Thyroid gland (tissue), 4 donors: ENCODE measurements at regions not wholly inside any gene's neighbourhood (a gene's known extent, or its start where the extent isn't known, plus 50 kb on each side); places are given as distances from the start of the nearest gene placed in this dataset.

ENCODE experiments used
- DNase-seq, 2 donors: peaks; one replicate each; pipeline ENCODE4 v3.0.0-alpha.2; 2019
- H3K27ac ChIP-seq, 3 donors: fragments of 200-600 bp; sonication (generic); 1 replicate in 2 of 3; 2 replicates in 1 of 3; pipeline ENCODE4 v1.5.1; 2016 to 2019; ENCODE audit warnings: mild to moderate bottlenecking in 1 of 3, moderate library complexity in 1 of 3
- H3K27me3 ChIP-seq: fragments of 200-600 bp; sonication (generic); one replicate; pipeline ENCODE4 v1.5.1; 2019
- H3K36me3 ChIP-seq, 2 donors: fragments of 200-600 bp; sonication (generic); one replicate each; pipeline ENCODE4 v1.5.1; 2016 to 2019
- H3K4me1 ChIP-seq, 2 donors: fragments of 200-600 bp; sonication (generic); one replicate each; pipeline ENCODE4 v1.5.1; 2017 to 2019
- H3K4me3 ChIP-seq, 3 donors: fragments of 200-600 bp; sonication (generic); replicated peaks in 1 of 3; 1 replicate in 2 of 3; 2 replicates in 1 of 3; pipeline ENCODE4 v1.5.1; 2016; ENCODE audit warnings: mild to moderate bottlenecking in 1 of 3
- H3K9me3 ChIP-seq: fragments of 200-600 bp; sonication (generic); one replicate; pipeline ENCODE4 v1.5.1; 2017
- CTCF ChIP-seq, 6 experiments: fragments of 200-600 bp in 3 of 6; fragments of 450-650 bp in 3 of 6; sonication (generic) in 3 of 6; IDR thresholded peaks; one replicate each; pipeline ENCODE4 v1.5.1; 2016 to 2019; ENCODE audit warnings: antibody characterized with exemption in 6 of 6, mild to moderate bottlenecking in 2 of 6, inconsistent platforms in 1 of 6, moderate library complexity in 1 of 6
- POLR2A ChIP-seq, 2 donors: fragments of 450-650 bp; IDR thresholded peaks; one replicate each; pipeline ENCODE4 v1.6.1; 2017; ENCODE audit warnings: antibody characterized with exemption in 2 of 2, mild to moderate bottlenecking in 2 of 2, moderate library complexity in 1 of 2
- whole genome bisulfite sequencing, 2 donors: methylation state at CpG; one replicate each; pipeline ENCODE4 v1.1.5; 2017; 5-methylcytosine and 5-hydroxymethylcytosine counted together
- intact Hi-C: fragments of 100-400 bp; cut with DNase I; formaldehyde crosslinking; loops from one replicate; pipeline ENCODE4 v1.15.1; 2023

- H3K27ac ChIP-seq, result no peak overlapping the region
- TF ChIP-seq POLR2A (IDR thresholded peaks at IDR 0.05) (no peak), CTCF (IDR thresholded peaks at IDR 0.05) (no peak)
- intact Hi-C loops, result no loop called here
- no peak for DNase-seq
- no peaks in the 10 kb centered on the region for H3K36me3 ChIP-seq
- H3K4me1 ChIP-seq, result no peaks in the 10 kb centered on the region
- H3K4me3 ChIP-seq, result no peak overlapping the region
- H3K27me3 ChIP-seq, result no peaks in the 10 kb centered on the region
- H3K9me3 ChIP-seq, result no peaks in the 10 kb centered on the region
- 79 to 87% methylated on average over 9 of the region's 9 CpGs for WGBS, 2 donors
These were observed 198.7 kb upstream of the PLD5 start for GRCh38 chr1:242723044-242723716.

- no peak for DNase-seq
- intact Hi-C loops, result no loop called here
- 70 to 72% methylated on average over 6 of the region's 6 CpGs for WGBS, 2 donors
These were observed 194.5 kb upstream of the PLD5 start for GRCh38 chr1:242718967-242719366.

GRCh38 chr1:242712248-242712647 is 187.8 kb upstream of the PLD5 start:
- WGBS, 2 donors, result 74 to 90% methylated on average over 4 of the region's 4 CpGs
- no peak for DNase-seq
- Histone ChIP-seq H3K27me3 (no peaks in the 10 kb centered on the region), H3K27ac (no peak overlapping the region), H3K4me3 (no peak overlapping the region), H3K9me3 (no peaks in the 10 kb centered on the region), H3K4me1 (no peaks in the 10 kb centered on the region), H3K36me3 (no peaks in the 10 kb centered on the region)
- no peak for TF ChIP-seq CTCF (IDR thresholded peaks at IDR 0.05)
- TF ChIP-seq POLR2A (IDR thresholded peaks at IDR 0.05), result no peak
- intact Hi-C loops, result no loop called here

More at GRCh38 chr1:242718967-242719366, 194.5 kb upstream of the PLD5 start:
- Histone ChIP-seq H3K4me1 (no peaks in the 10 kb centered on the region), H3K4me3 (no peak overlapping the region), H3K27me3 (no peaks in the 10 kb centered on the region), H3K36me3 (no peaks in the 10 kb centered on the region), H3K27ac (no peak overlapping the region), H3K9me3 (no peaks in the 10 kb centered on the region)
- no peak for TF ChIP-seq CTCF (IDR thresholded peaks at IDR 0.05)
- no peak for TF ChIP-seq POLR2A (IDR thresholded peaks at IDR 0.05)

- Histone ChIP-seq H3K27me3 (no peaks in the 10 kb centered on the region), H3K4me3 (no peak overlapping the region), H3K27ac (no peak overlapping the region), H3K4me1 (no peaks in the 10 kb centered on the region), H3K9me3 (no peaks in the 10 kb centered on the region), H3K36me3 (no peaks in the 10 kb centered on the region)
- DNase-seq, result no peak
- intact Hi-C loops, result no loop called here
- 61 to 65% methylated on average over 1 of the region's 1 CpG for WGBS, 2 donors
- TF ChIP-seq POLR2A (IDR thresholded peaks at IDR 0.05) (no peak), CTCF (IDR thresholded peaks at IDR 0.05) (no peak)
These were observed 186.3 kb upstream of the PLD5 start for GRCh38 chr1:242710847-242711246.

- WGBS, 2 donors, result 63 to 79% methylated on average over 4 of the region's 4 CpGs
- intact Hi-C loops, result no loop called here
- Histone ChIP-seq H3K27ac (no peak overlapping the region), H3K4me3 (no peak overlapping the region), H3K9me3 (no peaks in the 10 kb centered on the region), H3K4me1 (no peaks in the 10 kb centered on the region), H3K36me3 (no peaks in the 10 kb centered on the region), H3K27me3 (no peaks in the 10 kb centered on the region)
- no peak for TF ChIP-seq POLR2A (IDR thresholded peaks at IDR 0.05)
- no peak for TF ChIP-seq CTCF (IDR thresholded peaks at IDR 0.05)
- no peak for DNase-seq
These were observed 185.8 kb upstream of the PLD5 start for GRCh38 chr1:242710286-242710685.
